K562 (cell line): ENCODE measurements at regions not wholly inside any gene's neighbourhood (a gene's known extent, or its start where the extent isn't known, plus 50 kb on each side); places are given as distances from the start of the nearest gene placed in this dataset.

ENCODE experiments used
- AFF4 ChIP-seq: sonication (generic); formaldehyde crosslinking; IDR thresholded peaks from 2 replicates; pipeline ENCODE4 v1.8.0; 2023; ENCODE audit warnings: mild to moderate bottlenecking, missing genetic modification reagents
- ARID2 ChIP-seq: fragments of 450-650 bp; IDR thresholded peaks from 2 replicates; pipeline ENCODE4 v1.6.1; 2017; ENCODE audit warnings: antibody characterized with exemption, mild to moderate bottlenecking
- CTCF ChIP-seq, 3 experiments: IDR thresholded peaks in 2 of 3; conservative IDR thresholded peaks in 1 of 3; 2 replicates each; pipeline ENCODE4 v1.5.1; 2011 to 2012; ENCODE audit warnings: low read length in 3 of 3, mild to moderate bottlenecking in 3 of 3, control low read depth in 2 of 3, improper control_type of control experiment in 1 of 3, inconsistent platforms in 1 of 3, low read depth in 1 of 3, mixed read lengths in 1 of 3, moderate library complexity in 1 of 3; ENCODE audit not compliant: insufficient read depth in 2 of 3
- GMEB1 ChIP-seq: fragments of 250-450 bp; sonication (Bioruptor Pico); IDR thresholded peaks from 2 replicates; pipeline ENCODE4 v1.4.0; 2020; ENCODE audit warnings: mild to moderate bottlenecking
- MEF2A ChIP-seq: IDR thresholded peaks from 2 replicates; pipeline ENCODE4 v1.6.1; 2011; ENCODE audit warnings: low read depth, mild to moderate bottlenecking, low read length, moderate library complexity; ENCODE audit not compliant: control insufficient read depth
- YY1 ChIP-seq, 3 experiments: IDR thresholded peaks; 2 replicates each; pipeline ENCODE4 v1.6.1; 2011; ENCODE audit warnings: low read length in 2 of 3, mild to moderate bottlenecking in 2 of 3, moderate library complexity in 2 of 3, borderline replicate concordance in 1 of 3, control low read depth in 1 of 3, low read depth in 1 of 3; ENCODE audit not compliant: insufficient read depth in 3 of 3, insufficient replicate concordance in 2 of 3, control insufficient read depth in 1 of 3, insufficient read length in 1 of 3; ENCODE audit errors: extremely low read depth in 1 of 3
- ZBTB7A ChIP-seq: IDR thresholded peaks from 2 replicates; pipeline ENCODE4 v1.6.1; 2011; ENCODE audit warnings: low read depth, mild to moderate bottlenecking, low read length, moderate library complexity, borderline replicate concordance; ENCODE audit not compliant: control insufficient read depth
- TF ChIP-seq, protein P1 (sequence below): sonication (generic); formaldehyde crosslinking; IDR thresholded peaks from 2 replicates; pipeline ENCODE4 v1.9.0; 2022; ENCODE audit warnings: mild to moderate bottlenecking, missing genetic modification reagents

- TF ChIP-seq CTCF (IDR thresholded peaks at IDR 0.05 in 2 of 3, conservative IDR thresholded peaks at IDR 0.05 in 1 of 3; ENCODE audit: insufficient read depth in 2 of 3, low read depth in 1 of 3, low read length in 3 of 3) = no peak
- TF ChIP-seq, protein P1, sequence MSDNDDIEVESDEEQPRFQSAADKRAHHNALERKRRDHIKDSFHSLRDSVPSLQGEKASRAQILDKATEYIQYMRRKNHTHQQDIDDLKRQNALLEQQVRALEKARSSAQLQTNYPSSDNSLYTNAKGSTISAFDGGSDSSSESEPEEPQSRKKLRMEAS (CRISPR knock-in tag) = no peak
- no peak for TF ChIP-seq GMEB1
- TF ChIP-seq ZBTB7A = no peak
- no peak for TF ChIP-seq YY1 (IDR thresholded peaks at IDR 0.05; ENCODE audit: borderline replicate concordance in 1 of 3, control insufficient read depth in 1 of 3, extremely low read depth in 1 of 3, insufficient read depth in 3 of 3, insufficient read length in 1 of 3, insufficient replicate concordance in 2 of 3, low read depth in 1 of 3, low read length in 2 of 3)
- no peak for TF ChIP-seq MEF2A
- no peak for TF ChIP-seq AFF4 (CRISPR knock-in tag)
- TF ChIP-seq ARID2 = no peak
These were observed 187.4 kb downstream of the ATOH1 start for GRCh38 chr4:94015956-94016355.
